Keratinocyte (primary cell): ENCODE measurements at regions not wholly inside any gene's neighbourhood (a gene's known extent, or its start where the extent isn't known, plus 50 kb on each side); places are given as distances from the start of the nearest gene placed in this dataset.

Experiments
- EZH2 ChIP-seq: IDR thresholded peaks from one replicate; pipeline ENCODE4 v1.6.1; 2012; ENCODE audit warnings: inconsistent platforms, mild to moderate bottlenecking, low read length, moderate library complexity
- TF ChIP-seq, protein P1 (sequence below), 3 experiments: IDR thresholded peaks in 1 of 3; conservative IDR thresholded peaks in 1 of 3; optimal IDR thresholded peaks in 1 of 3; 2 replicates in 2 of 3; 3 replicates in 1 of 3; pipeline versions ENCODE3 to v1.5.1; 2011; ENCODE audit warnings: low read length in 3 of 3, mild to moderate bottlenecking in 3 of 3, moderate library complexity in 2 of 3, control low read depth in 1 of 3, inconsistent platforms in 1 of 3; ENCODE audit not compliant: insufficient read depth in 2 of 3; ENCODE audit errors: extremely low read depth in 1 of 3

DNA sequence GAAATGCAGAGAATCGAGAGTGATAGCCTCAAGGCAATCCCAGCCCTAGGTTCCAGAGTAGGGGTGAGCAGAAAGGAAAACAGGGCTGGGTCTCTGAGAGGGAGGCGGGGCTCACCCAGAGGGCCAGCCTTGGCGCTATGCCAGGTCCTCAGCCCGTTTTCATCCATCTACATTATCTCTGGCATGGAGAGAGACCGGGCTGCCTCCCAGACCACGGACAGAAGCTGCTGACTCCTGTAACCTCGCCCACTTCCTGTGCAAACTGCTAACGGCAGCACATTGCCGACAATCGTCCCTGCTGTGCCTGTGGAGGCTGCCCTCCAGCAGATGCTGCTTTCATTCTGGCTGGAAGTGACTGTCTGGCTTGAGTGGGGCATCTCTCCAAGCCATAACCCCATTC lies 569.1 kb downstream of the NPHP4 start:
- TF ChIP-seq EZH2: no peak
- TF ChIP-seq, protein P1, sequence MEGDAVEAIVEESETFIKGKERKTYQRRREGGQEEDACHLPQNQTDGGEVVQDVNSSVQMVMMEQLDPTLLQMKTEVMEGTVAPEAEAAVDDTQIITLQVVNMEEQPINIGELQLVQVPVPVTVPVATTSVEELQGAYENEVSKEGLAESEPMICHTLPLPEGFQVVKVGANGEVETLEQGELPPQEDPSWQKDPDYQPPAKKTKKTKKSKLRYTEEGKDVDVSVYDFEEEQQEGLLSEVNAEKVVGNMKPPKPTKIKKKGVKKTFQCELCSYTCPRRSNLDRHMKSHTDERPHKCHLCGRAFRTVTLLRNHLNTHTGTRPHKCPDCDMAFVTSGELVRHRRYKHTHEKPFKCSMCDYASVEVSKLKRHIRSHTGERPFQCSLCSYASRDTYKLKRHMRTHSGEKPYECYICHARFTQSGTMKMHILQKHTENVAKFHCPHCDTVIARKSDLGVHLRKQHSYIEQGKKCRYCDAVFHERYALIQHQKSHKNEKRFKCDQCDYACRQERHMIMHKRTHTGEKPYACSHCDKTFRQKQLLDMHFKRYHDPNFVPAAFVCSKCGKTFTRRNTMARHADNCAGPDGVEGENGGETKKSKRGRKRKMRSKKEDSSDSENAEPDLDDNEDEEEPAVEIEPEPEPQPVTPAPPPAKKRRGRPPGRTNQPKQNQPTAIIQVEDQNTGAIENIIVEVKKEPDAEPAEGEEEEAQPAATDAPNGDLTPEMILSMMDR (optimal IDR thresholded peaks at IDR 0.05 in 1 of 3, IDR thresholded peaks at IDR 0.05 in 1 of 3, conservative IDR thresholded peaks at IDR 0.05 in 1 of 3; ENCODE audit: extremely low read depth in 1 of 3, insufficient read depth in 2 of 3, low read length in 3 of 3): no peak
